WTC11 (cell line): ENCODE measurements at regions not wholly inside any gene's neighbourhood (a gene's known extent, or its start where the extent isn't known, plus 50 kb on each side); places are given as distances from the start of the nearest gene placed in this dataset.

Experiments
- ATF3 ChIP-seq: sonication (generic); formaldehyde crosslinking; conservative IDR thresholded peaks from 2 replicates; pipeline ENCODE4 v1.8.1; 2022; ENCODE audit warnings: mild to moderate bottlenecking, missing genetic modification reagents
- CTCF ChIP-seq: fragments of 200-600 bp; IDR thresholded peaks from 2 replicates; pipeline ENCODE4 v1.8.0; 2022; ENCODE audit warnings: antibody characterized with exemption
- ETV6 ChIP-seq: sonication (generic); formaldehyde crosslinking; IDR thresholded peaks from 2 replicates; pipeline ENCODE4 v1.8.1; 2022; ENCODE audit warnings: mild to moderate bottlenecking, missing genetic modification reagents
- GABPB1 ChIP-seq: sonication (generic); formaldehyde crosslinking; IDR thresholded peaks from 2 replicates; pipeline ENCODE4 v1.8.1; 2023; ENCODE audit warnings: mild to moderate bottlenecking, missing genetic modification reagents
- IRF2 ChIP-seq: sonication (generic); formaldehyde crosslinking; IDR thresholded peaks from 2 replicates; pipeline ENCODE4 v1.8.0; 2022; ENCODE audit warnings: low read depth, missing genetic modification reagents, borderline replicate concordance
- ZNF232 ChIP-seq: sonication (generic); formaldehyde crosslinking; IDR thresholded peaks from 2 replicates; pipeline ENCODE4 v1.8.0; 2022; ENCODE audit warnings: mild to moderate bottlenecking, missing genetic modification reagents
- TF ChIP-seq, protein P1 (sequence below): fragments of 250-450 bp; sonication (Bioruptor Pico); IDR thresholded peaks from 2 replicates; pipeline ENCODE4 v2.1.2; 2022; ENCODE audit warnings: mild to moderate bottlenecking, moderate library complexity
- TF ChIP-seq, protein P2 (sequence below): sonication (generic); formaldehyde crosslinking; conservative IDR thresholded peaks from 2 replicates; pipeline ENCODE4 v1.8.1; 2023; ENCODE audit warnings: mild to moderate bottlenecking, low read depth, missing genetic modification reagents, moderate library complexity

DNA sequence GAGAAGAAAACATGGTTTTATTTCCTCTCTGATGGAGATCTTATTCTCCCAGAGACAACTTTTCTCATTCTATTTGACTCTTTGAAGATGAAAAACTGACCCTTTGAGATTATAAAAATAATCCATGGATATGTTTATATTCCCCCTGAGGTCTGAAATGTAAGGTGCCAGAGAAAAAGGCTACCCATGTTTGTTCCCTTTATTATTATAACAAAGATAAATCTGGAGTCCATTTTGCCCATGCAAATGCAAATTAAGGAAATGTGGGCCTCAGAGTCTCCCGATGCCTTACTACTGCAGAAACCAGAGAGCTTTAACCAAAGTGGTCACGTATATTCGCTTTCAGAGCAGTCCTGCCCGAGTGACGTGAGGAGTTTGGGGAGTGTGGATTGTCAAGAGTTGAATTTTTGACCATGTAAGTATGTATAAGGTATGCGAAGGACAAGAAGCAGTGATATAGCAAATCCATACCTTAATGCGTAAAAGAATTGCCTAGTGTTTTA lies 312.5 kb downstream of the RASEF start:
- TF ChIP-seq IRF2 (no peak), GABPB1 (no peak), CTCF (no peak), ATF3 (CRISPR knock-in tag) (no peak), ZNF232 (CRISPR knock-in tag) (no peak), ETV6 (CRISPR knock-in tag) (no peak)
- TF ChIP-seq, protein P1, sequence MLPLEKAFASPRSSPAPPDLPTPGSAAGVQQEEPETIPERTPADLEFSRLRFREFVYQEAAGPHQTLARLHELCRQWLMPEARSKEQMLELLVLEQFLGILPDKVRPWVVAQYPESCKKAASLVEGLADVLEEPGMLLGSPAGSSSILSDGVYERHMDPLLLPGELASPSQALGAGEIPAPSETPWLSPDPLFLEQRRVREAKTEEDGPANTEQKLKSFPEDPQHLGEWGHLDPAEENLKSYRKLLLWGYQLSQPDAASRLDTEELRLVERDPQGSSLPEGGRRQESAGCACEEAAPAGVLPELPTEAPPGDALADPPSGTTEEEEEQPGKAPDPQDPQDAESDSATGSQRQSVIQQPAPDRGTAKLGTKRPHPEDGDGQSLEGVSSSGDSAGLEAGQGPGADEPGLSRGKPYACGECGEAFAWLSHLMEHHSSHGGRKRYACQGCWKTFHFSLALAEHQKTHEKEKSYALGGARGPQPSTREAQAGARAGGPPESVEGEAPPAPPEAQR (CRISPR knock-in tag), result no peak
- TF ChIP-seq, protein P2, sequence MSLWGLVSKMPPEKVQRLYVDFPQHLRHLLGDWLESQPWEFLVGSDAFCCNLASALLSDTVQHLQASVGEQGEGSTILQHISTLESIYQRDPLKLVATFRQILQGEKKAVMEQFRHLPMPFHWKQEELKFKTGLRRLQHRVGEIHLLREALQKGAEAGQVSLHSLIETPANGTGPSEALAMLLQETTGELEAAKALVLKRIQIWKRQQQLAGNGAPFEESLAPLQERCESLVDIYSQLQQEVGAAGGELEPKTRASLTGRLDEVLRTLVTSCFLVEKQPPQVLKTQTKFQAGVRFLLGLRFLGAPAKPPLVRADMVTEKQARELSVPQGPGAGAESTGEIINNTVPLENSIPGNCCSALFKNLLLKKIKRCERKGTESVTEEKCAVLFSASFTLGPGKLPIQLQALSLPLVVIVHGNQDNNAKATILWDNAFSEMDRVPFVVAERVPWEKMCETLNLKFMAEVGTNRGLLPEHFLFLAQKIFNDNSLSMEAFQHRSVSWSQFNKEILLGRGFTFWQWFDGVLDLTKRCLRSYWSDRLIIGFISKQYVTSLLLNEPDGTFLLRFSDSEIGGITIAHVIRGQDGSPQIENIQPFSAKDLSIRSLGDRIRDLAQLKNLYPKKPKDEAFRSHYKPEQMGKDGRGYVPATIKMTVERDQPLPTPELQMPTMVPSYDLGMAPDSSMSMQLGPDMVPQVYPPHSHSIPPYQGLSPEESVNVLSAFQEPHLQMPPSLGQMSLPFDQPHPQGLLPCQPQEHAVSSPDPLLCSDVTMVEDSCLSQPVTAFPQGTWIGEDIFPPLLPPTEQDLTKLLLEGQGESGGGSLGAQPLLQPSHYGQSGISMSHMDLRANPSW (CRISPR knock-in tag), result no peak
